Thymus (tissue), 11 donors: ENCODE measurements at regions not wholly inside any gene's neighbourhood (a gene's known extent, or its start where the extent isn't known, plus 50 kb on each side); places are given as distances from the start of the nearest gene placed in this dataset.
A peak's percentile ranks its signal among the peaks of the same experiment; 100 is the strongest.

Experiments
- DNase-seq, 9 donors: peaks; one replicate each; pipeline ENCODE4 v3.0.0-alpha.2; 2013; ENCODE audit warnings: low spot score in 9 of 9, low read depth in 6 of 9, missing footprints in 1 of 9
- H3K27ac ChIP-seq, 2 donors: one replicate each; pipeline ENCODE4 v1.5.1; 2013; ENCODE audit warnings: control low read depth in 1 of 2, low read depth in 1 of 2, low read length in 1 of 2, mild to moderate bottlenecking in 1 of 2, moderate library complexity in 1 of 2
- H3K27me3 ChIP-seq, 2 donors: one replicate each; pipeline ENCODE4 v1.5.1; 2013; ENCODE audit warnings: low read length in 1 of 2; ENCODE audit not compliant: control insufficient read depth in 2 of 2, insufficient read depth in 1 of 2
- H3K36me3 ChIP-seq, 2 donors: one replicate each; pipeline ENCODE4 v1.5.1; 2013; ENCODE audit warnings: low read length in 1 of 2, mild to moderate bottlenecking in 1 of 2, moderate library complexity in 1 of 2; ENCODE audit not compliant: control insufficient read depth in 2 of 2, insufficient read depth in 2 of 2
- H3K4me1 ChIP-seq, 2 donors: one replicate each; pipeline ENCODE4 v1.5.1; 2013; ENCODE audit warnings: low read length in 2 of 2; ENCODE audit not compliant: control insufficient read depth in 2 of 2, insufficient read depth in 2 of 2
- H3K4me3 ChIP-seq, 2 donors: one replicate each; pipeline ENCODE4 v1.5.1; 2013; ENCODE audit warnings: low read length in 2 of 2, control low read depth in 1 of 2, mild to moderate bottlenecking in 1 of 2
- H3K9me3 ChIP-seq, 2 donors: one replicate each; pipeline ENCODE4 v1.5.1; 2013; ENCODE audit warnings: low read length in 1 of 2, mild to moderate bottlenecking in 1 of 2; ENCODE audit not compliant: control insufficient read depth in 2 of 2, insufficient read depth in 1 of 2
- WGBS: extraction: QIAGEN DNeasy Blood & Tissue Kit; methylation state at CpG from one replicate; pipeline ENCODE4 v1.1.7; 2013; 5-methylcytosine and 5-hydroxymethylcytosine counted together
- donor health status: healthy.

GRCh38 chr13:103370790-103371189, 304.6 kb upstream of the SLC10A2 start:
- Histone ChIP-seq H3K4me1 (no peaks in the 10 kb centered on the region), H3K4me3 (no peak overlapping the region), H3K27ac (no peak overlapping the region), H3K27me3 (no peaks in the 10 kb centered on the region), H3K36me3 (no peaks in the 10 kb centered on the region), H3K9me3 (peaks cover 0 to 1% of the 10 kb centered on the region in 2 donors)
- no peak for DNase-seq
- 94% methylated on average over 1 of the region's 1 CpG for WGBS

GRCh38 chr13:103358255-103358932, 292.2 kb upstream of the SLC10A2 start:
- WGBS: 48% methylated on average over 6 of the region's 6 CpGs
- Histone ChIP-seq H3K27ac (no peak overlapping the region), H3K4me1 (no peaks in the 10 kb centered on the region), H3K36me3 (no peaks in the 10 kb centered on the region), H3K9me3 (no peaks in the 10 kb centered on the region), H3K4me3 (no peak overlapping the region), H3K27me3 (no peaks in the 10 kb centered on the region)
- no peak for DNase-seq

DNA sequence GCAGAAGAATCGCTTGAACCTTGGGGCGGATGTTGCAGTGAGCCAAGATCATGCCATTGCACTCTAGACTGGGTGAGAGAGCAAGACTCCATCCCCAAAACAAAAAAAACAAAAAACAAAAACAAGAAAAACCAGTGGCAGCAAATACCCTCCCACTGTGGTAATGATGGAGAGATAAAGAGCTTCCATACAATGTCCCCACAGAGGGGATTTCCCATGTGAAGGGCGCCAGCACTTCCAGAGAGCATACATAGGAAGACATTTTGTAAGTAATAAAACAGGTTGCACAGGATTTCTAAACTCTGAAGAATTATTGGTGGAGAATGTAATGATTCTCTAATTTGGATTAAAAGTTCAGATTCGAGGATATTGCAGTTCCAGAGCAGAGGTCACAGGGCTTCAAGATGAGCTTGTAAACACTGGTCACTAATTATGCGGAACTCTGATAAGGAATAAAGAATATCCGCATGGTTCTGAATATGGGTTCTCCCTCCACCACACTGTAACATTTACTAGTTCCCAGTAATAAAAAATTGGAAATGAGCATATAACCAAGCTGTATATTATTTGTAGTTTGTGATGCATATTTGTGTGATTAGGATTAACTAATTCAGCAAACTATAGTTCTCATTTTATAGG, 290.1 kb upstream of the SLC10A2 start:
- no peaks in the 10 kb centered on the region for H3K4me1 ChIP-seq
- H3K27ac ChIP-seq: no peak overlapping the region
- DNase-seq: no peak
- WGBS: 96% methylated on average over 6 of the region's 6 CpGs
- no peaks in the 10 kb centered on the region for H3K9me3 ChIP-seq
- H3K27me3 ChIP-seq: no peaks in the 10 kb centered on the region
- H3K36me3 ChIP-seq: no peaks in the 10 kb centered on the region
- no peak overlapping the region for H3K4me3 ChIP-seq

GRCh38 chr13:103354171-103354570, 288.0 kb upstream of the SLC10A2 start:
- H3K4me1 ChIP-seq: no peaks in the 10 kb centered on the region
- no peak overlapping the region for H3K4me3 ChIP-seq
- H3K36me3 ChIP-seq: no peaks in the 10 kb centered on the region
- WGBS: 87% methylated on average over 2 of the region's 2 CpGs
- no peak overlapping the region for H3K27ac ChIP-seq
- H3K27me3 ChIP-seq: no peaks in the 10 kb centered on the region
- peaks cover 0 to 6% of the 10 kb centered on the region in 2 donors for H3K9me3 ChIP-seq
- no peak for DNase-seq

DNA sequence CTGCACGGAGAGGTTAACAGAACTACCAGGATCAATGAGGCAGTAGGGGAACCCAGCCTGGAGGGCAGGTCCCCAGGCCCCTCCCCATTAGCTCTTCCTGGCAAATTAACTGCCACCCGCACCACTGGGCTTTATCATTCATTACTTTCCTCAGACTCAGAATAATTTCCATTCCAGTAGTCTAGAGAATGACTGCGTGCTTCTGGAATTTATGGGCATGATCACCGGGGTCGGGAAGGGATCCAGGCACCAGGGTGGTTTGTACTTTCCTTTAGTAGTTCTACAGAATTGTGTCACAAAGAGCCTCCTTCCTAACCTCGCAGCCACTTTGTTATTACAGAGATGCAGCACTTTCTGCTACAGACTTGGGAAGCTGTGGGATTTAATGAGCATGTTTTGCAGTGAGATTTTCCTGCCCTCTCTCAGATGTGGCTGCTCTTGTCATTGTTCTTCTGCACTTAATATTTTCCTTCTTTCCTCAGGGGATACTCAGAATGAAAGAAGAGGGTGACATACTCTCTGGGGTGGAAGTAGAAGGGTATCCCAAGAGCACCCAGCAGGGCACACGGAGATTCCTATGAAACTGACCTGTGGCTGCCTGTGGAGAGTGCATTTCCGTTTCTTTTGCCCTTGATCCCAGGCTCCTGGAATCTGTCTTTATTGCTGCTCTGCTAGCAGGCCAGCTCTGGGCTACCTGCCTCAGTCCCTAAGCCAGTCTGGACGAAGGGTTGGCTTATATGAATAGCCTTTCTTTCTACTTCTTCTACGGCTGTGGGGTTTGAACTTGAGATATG, 285.0 kb upstream of the SLC10A2 start:
- DNase-seq: no peak
- no peaks in the 10 kb centered on the region for H3K36me3 ChIP-seq
- peaks cover 0 to 6% of the 10 kb centered on the region in 2 donors for H3K9me3 ChIP-seq
- H3K27ac ChIP-seq: no peak overlapping the region
- 71% methylated on average over 10 of the region's 10 CpGs for WGBS
- no peaks in the 10 kb centered on the region for H3K4me1 ChIP-seq
- no peak overlapping the region for H3K4me3 ChIP-seq
- no peaks in the 10 kb centered on the region for H3K27me3 ChIP-seq

DNA sequence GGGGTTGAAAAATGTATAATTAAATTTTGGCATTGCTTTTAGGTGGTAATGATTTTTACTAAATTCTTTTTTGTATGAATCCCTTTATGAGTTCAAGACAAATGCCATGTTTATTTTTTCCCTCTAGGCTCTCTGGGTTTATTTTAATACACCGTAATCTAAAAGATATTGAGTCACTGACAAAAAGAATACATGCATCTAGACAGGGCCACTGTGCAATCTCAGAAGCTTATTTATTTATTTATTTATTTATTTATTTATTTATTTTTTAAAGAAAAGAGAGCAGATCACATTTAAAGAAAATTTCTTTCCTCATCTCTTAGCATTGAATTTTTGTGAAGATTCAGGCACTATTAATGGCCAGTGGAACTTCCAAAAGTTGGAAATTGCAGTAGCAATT, 283.9 kb upstream of the SLC10A2 start:
- no peak overlapping the region for H3K27ac ChIP-seq
- no peaks in the 10 kb centered on the region for H3K36me3 ChIP-seq
- no peak overlapping the region for H3K4me3 ChIP-seq
- no peaks in the 10 kb centered on the region for H3K4me1 ChIP-seq
- DNase-seq: no peak
- WGBS: 95% methylated on average over 1 of the region's 1 CpG
- H3K27me3 ChIP-seq: no peaks in the 10 kb centered on the region
- H3K9me3 ChIP-seq: peaks cover 0 to 13% of the 10 kb centered on the region in 2 donors

DNA sequence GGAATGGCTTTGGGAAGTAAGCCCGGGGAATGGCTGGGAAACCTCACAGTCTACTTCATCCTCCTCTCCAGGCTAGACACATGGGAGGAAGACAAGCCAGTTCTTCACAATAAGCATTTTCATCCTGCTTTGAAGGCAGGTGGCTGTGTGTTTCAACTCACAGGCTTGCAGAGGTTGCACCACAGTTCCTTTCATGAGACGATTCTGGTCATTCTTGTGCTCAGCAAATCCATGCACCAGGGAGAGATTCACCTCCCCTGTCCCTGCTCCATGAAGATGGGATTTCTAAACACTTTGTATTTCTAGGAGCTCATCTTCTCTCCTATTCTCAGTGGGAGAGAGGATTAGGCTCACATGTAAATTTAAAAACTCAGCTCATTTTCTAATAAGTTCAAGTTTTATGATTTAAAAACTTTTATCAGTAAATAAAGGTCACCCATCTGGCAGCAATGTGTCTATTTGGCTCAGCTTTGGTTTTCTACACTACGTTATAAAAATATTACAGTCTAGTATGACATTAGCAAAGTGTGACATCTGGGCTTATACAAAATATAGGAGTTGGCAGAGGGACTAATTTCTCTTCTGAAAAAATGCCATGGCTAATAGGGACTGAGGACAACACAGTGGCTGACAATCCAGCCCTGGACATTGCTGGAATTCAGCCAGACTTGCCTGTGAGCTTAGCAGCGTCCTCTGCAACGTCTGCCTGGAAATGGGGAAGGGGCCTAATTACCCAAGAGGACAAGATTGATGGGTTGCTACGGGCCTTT, 283.2 kb upstream of the SLC10A2 start:
- no peaks in the 10 kb centered on the region for H3K4me1 ChIP-seq
- WGBS: 48% methylated on average over 6 of the region's 6 CpGs
- DNase-seq: peak in 1 of 9 donors; percentile 3

DNA sequence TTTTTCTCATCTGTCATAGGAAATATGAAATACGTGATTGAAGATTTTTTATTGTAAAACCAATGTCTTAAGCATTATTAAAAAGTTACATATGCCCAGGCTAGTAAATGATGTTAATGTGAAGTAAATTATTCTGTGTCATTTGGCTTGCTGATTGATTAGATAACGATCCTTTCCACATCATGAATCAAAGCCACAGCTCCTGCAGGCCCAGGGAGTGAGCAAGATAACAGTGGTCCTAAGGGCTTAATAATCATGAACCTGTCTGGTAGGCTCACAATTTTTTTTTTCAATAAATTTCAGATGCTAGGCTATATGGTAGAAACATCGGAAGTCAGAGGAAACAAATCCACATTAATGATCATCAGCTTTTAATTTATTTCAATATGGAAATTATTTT, 269.0 kb upstream of the SLC10A2 start:
- WGBS: 94% methylated on average over 3 of the region's 3 CpGs
- Histone ChIP-seq H3K27ac (no peak overlapping the region), H3K36me3 (no peaks in the 10 kb centered on the region), H3K9me3 (no peaks in the 10 kb centered on the region), H3K4me3 (no peak overlapping the region), H3K27me3 (no peaks in the 10 kb centered on the region), H3K4me1 (no peaks in the 10 kb centered on the region)
- no peak for DNase-seq

More for the DNA sequence above, 283.2 kb upstream of the SLC10A2 start:
- no peak overlapping the region for H3K27ac ChIP-seq
- no peak overlapping the region for H3K4me3 ChIP-seq
- no peaks in the 10 kb centered on the region for H3K36me3 ChIP-seq
- H3K27me3 ChIP-seq: no peaks in the 10 kb centered on the region
- peaks cover 0 to 15% of the 10 kb centered on the region in 2 donors for H3K9me3 ChIP-seq
